ENCODE measurements at regions not wholly inside any gene's neighbourhood (a gene's known extent, or its start where the extent isn't known, plus 50 kb on each side); places are given as distances from the start of the nearest gene placed in this dataset.

GRCh38 chr16:72429671-72430081 lies 257.7 kb upstream of the PMFBP1 start:
- H3K4me3 ChIP-seq = no peak overlapping the region
- DNase-seq = no peak
- H3K36me3 ChIP-seq = no peaks in the 10 kb centered on the region
- no peaks in the 10 kb centered on the region for H3K27me3 ChIP-seq
- no peak for TF ChIP-seq CTCF (IDR thresholded peaks at IDR 0.05)
- TF ChIP-seq POLR2A (IDR thresholded peaks at IDR 0.05) = no peak
- H3K4me1 ChIP-seq = no peaks in the 10 kb centered on the region
- H3K27ac ChIP-seq = no peak overlapping the region
- H3K9me3 ChIP-seq = peaks cover 0 to 11% (median 0%) of the 10 kb centered on the region in 4 donors

- Histone ChIP-seq H3K27me3 (no peaks in the 10 kb centered on the region), H3K4me3 (no peak overlapping the region), H3K36me3 (no peaks in the 10 kb centered on the region), H3K4me1 (no peaks in the 10 kb centered on the region), H3K27ac (no peak overlapping the region), H3K9me3 (peaks cover 0 to 3% (median 0%) of the 10 kb centered on the region in 4 donors)
- no peak for TF ChIP-seq POLR2A (IDR thresholded peaks at IDR 0.05)
- TF ChIP-seq CTCF (IDR thresholded peaks at IDR 0.05) = no peak
- no peak for DNase-seq
Observed at GRCh38 chr16:72428681-72429376, 256.9 kb upstream of the PMFBP1 start.

GRCh38 chr16:72427783-72428331 lies 255.9 kb upstream of the PMFBP1 start:
- Histone ChIP-seq H3K9me3 (no peaks in the 10 kb centered on the region), H3K36me3 (no peaks in the 10 kb centered on the region), H3K27ac (no peak overlapping the region), H3K27me3 (no peaks in the 10 kb centered on the region), H3K4me3 (no peak overlapping the region), H3K4me1 (no peaks in the 10 kb centered on the region)
- TF ChIP-seq POLR2A (IDR thresholded peaks at IDR 0.05) (no peak), CTCF (IDR thresholded peaks at IDR 0.05) (no peak)
- no peak for DNase-seq

GRCh38 chr16:72427051-72427782 lies 255.3 kb upstream of the PMFBP1 start:
- TF ChIP-seq CTCF (IDR thresholded peaks at IDR 0.05) (no peak), POLR2A (IDR thresholded peaks at IDR 0.05) (no peak)
- Histone ChIP-seq H3K27me3 (no peaks in the 10 kb centered on the region), H3K36me3 (no peaks in the 10 kb centered on the region), H3K4me1 (no peaks in the 10 kb centered on the region), H3K27ac (no peak overlapping the region), H3K9me3 (no peaks in the 10 kb centered on the region), H3K4me3 (no peak overlapping the region)
- no peak for DNase-seq

- TF ChIP-seq CTCF (IDR thresholded peaks at IDR 0.05) (no peak), POLR2A (IDR thresholded peaks at IDR 0.05) (no peak)
- Histone ChIP-seq H3K27me3 (no peaks in the 10 kb centered on the region), H3K36me3 (no peaks in the 10 kb centered on the region), H3K4me1 (no peaks in the 10 kb centered on the region), H3K9me3 (no peaks in the 10 kb centered on the region), H3K4me3 (no peak overlapping the region), H3K27ac (no peak overlapping the region)
- DNase-seq = no peak
Observed at GRCh38 chr16:72426386-72426785, 254.4 kb upstream of the PMFBP1 start.
